ENCODE measurements at regions not wholly inside any gene's neighbourhood (a gene's known extent, or its start where the extent isn't known, plus 50 kb on each side); places are given as distances from the start of the nearest gene placed in this dataset.
"Not testable (repeated sequence)": the region's sequence is repeated elsewhere in the genome, so short reads cannot be mapped to it uniquely, and the experiment has no call there.

DNA sequence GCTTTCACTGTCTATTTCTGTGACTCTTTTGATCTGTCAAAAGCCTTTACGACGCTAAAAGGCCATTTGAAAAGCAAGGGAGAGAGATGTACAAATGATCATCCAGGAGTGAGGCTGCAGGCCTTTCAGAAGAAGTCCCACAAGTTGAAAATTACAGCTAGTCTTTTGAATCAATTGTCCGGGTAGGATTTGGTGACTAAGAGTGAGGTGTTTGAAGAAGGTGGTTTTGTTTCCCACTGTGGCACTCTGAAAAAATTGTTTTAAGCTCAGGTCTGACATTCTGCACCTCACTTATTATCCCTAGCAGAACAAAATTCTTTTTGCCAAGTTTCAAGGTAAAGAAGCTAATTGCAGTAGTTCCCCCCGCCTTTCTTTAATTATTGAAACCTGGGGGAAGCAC is 50.8 kb upstream of the TMEM108 start:
- no peak for DNase-seq (ENCODE audit: low read depth)

DNA sequence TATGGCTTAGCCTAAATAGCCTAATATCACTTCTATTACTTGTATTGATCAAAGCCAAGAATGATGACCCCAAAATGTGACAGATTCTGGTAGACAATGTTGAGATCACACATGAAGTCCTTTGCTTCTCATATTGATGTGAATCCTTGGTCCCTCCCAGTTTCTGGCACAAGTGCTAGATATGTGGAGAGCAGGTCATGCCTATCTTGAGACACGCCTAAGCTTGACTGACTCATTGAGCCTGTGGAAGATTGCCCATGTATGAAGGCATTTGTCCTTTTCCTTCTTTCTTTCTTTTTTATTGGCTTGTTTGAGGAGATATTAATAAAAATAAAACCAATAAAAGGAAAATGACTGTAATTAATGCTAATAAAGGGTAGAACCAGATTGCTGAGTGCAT is 54.0 kb upstream of the TMEM108 start:
- no peak for DNase-seq (ENCODE audit: low read depth)

DNA sequence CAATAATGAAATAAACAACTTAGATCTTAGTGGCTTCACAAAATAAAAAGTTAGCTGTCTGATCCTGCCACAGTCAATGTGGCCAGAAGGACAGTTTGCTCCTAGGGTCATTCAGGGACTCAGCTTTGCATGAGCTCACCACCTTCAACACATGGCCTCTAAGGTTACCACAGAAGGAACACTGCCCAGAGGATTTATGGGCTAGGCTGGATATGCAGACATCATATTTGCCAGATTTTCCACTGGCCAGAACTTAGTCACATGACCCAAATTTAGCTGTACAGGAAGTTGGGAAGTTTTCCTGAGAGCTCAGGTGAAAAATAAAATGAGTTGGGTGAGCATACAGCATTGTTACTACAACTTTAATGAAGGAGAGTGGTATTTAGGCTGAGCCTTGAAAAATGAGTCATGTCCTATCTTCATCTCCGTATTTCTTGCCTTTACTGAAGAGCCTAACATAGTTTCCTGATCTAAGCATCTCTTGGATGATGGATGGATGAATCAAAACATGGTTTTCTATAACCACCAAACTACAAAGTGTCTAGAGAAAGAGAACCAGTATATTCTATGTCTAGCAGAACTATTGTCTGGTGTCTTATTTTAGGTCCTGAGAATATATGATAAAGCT is 54.9 kb upstream of the TMEM108 start:
- DNase-seq (ENCODE audit: low read depth): no peak

DNA sequence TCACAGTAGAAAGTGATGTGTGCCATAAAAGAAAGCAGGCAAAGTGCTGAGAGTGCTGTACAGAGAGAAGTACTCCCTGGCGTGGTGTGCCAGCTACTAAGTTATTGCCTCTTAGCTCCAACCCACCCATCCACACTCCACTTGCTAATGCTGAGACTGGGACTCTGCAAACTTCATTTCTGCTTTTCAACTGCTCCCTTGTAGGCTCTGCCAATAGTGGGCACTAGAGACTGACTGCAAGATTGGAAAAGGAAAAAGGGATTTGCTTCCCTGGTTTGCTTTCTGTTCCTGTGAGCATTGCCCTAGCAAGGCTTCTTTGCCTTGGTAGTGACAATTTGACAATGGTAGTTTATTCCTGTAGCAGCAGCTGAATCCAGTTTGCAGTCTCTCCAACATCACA is 56.5 kb upstream of the TMEM108 start:
- DNase-seq (ENCODE audit: low read depth): no peak

DNA sequence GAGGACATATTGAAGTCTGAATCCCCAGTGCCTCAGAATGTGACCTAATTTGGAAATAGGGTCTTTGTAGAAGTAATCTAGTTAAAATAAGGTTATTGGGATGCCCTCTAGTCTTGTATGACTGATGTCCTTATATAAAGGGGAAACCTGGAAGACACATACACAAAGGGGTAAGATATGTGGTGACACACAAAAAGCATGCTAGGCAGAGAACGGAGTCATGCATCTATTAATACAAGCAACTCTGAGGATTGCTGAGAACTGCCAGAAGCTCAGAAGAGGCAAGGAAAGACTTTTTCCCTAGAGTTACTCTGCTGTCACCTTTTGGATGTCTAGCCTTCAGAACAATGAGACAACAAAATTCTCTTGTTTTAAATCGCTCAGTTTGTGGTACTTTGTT is 58.1 kb upstream of the TMEM108 start:
- DNase-seq (ENCODE audit: low read depth): no peak

DNA sequence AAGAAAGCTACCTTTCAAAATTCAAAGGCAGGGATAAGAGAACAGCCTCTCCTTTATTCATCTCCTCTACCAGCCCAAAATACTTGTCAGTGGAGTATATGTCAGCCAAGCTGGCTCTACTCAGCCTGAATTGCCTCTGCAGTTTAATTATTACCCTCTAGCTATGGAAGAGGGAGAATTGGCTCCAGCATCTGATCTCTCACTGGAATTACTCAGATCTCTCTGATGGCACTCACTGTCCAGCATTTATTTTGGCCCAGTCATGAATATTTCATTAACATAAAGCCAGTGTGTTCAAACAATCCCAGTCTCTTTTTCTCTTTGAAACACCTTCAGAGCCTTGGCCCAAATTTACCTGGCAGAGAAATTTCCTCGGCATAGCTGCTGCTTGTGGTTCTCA is 58.6 kb upstream of the TMEM108 start:
- no peak for DNase-seq (ENCODE audit: low read depth)

DNA sequence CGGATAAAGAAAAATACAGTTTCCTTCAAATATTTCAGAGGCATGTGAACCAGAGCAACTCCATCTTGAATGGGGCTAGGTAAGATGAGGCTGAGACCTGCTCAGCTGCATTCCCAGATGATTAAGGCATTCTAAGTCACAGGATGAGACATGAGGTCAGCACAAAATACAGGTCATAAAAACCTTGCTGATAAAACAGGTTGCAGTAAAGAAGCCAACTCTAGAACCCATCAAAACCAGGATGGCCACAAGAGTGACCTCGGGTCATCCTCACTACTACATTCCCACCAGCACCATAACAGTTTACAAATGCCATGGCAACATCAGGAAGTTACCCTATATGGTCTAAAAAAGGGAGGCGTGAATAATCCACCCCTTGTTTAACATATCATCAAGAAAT is 59.2 kb upstream of the TMEM108 start:
- not testable (repeated sequence) for DNase-seq (ENCODE audit: low read depth)

DNA sequence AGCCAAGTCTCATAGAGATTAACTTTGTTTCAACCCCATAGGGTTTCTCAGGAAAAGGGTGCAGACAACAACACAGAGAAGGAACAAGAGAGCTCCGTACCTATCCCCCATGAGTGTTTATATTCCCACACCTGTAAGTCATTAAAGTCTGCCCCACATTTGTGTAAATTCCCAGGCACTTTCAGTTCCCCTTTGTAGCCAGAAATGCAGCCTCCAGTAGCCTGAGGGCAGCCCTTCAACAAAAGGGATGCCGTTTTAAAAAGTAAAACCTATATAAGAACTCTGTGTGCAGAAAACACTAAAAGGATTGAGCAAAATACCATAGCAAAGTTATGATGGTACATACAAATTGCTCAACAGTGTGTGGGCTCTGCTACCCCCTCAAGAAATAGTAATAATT is 59.7 kb upstream of the TMEM108 start:
- DNase-seq (ENCODE audit: low read depth): no peak

DNA sequence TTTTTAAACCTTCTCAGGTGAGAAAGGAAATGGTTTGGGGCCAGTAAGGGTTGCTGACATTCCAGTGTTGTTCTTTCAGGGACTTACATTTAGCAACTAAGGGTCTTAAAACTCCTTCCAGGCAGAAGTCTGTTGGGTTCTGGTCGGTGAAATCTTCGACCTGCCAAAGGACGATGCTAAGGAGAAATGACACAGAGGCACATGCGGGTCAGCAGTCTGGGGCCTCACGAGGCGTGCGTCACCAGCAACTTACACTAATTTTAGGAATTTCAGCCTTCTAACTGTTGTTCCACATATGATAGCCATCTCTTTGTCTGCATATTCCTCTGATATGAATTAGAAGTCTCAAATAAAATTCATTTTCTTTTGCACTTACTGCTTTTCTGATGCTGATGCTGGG is 64.1 kb upstream of the TMEM108 start:
- no peak for DNase-seq (ENCODE audit: low read depth)

DNA sequence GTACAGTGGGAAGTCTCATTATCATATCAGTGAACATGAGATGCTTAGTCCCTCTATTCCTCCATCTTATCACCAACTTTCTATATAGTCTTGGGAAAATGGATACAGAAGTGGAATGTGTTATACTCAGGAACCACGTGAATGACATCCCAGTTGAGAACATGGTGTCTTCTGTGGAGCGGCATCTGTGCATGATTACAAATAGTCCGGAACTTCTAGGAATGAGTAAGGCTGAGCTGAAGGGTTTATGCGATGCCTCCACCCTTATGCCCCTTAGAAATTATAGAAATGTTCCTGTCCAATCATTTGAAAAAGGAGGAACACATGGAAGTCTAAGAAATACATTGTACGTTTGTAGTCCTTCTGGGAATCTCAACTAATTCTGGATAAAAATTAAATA is 64.8 kb upstream of the TMEM108 start:
- DNase-seq (ENCODE audit: low read depth): no peak

DNA sequence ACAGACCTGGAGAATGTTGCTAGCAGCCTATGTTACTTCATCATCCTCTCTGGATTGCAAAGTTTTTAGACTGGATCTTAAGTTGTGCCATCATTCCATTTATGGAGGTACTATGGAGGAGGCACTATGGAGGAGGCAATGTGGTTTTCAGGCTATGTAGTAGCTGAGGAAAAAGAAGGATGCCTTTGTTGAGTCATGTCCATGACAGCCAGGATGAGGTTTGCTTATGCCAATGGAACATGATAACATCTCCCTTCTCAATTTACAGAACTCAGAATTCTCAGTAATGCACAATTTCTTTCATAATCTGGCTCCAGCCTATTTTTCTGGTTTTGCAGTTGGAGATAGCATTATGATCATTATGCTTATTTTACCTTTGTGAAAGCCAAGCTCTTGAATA is 65.9 kb upstream of the TMEM108 start:
- peak; percentile 3 for DNase-seq (ENCODE audit: low read depth)

DNA sequence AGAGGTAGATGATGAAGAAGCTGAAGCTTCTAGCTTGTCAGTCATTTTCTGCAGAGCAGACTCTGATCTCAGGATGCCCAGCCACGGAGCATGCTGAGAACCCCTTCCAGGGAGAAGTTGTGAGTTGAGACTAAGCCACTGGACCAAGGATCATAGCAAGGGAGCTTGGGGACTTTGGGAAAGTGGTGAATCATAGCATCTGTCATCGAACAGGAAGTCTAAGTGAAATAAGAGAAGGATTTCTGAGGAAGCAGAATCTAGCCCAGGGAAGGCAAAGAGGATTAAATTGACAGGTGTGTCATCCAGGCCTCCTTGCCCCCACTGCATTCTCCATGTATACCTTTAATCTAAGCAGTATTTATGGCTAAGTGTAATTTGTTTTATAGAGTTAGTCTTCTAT is 71.8 kb upstream of the TMEM108 start:
- DNase-seq (ENCODE audit: low read depth): no peak

DNA sequence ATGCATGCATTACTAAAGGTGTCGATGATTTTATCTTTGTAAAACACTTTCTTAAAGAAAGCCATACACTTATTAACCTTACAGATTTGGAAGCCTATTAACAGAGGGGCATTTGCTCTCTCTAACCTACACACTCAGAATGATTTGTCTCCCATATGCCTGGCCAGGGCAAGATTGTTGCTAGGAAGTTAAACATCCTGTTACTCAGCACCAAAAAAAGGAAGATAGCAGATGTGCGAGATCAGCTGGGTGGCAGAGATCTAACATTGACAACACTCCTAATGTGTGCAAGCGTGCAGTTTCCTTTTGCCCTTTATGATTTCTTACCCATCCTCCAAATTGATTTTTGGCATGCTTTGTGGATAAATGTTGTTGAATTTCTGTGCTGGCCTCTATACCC is 73.9 kb upstream of the TMEM108 start:
- no peak for DNase-seq (ENCODE audit: low read depth)

DNA sequence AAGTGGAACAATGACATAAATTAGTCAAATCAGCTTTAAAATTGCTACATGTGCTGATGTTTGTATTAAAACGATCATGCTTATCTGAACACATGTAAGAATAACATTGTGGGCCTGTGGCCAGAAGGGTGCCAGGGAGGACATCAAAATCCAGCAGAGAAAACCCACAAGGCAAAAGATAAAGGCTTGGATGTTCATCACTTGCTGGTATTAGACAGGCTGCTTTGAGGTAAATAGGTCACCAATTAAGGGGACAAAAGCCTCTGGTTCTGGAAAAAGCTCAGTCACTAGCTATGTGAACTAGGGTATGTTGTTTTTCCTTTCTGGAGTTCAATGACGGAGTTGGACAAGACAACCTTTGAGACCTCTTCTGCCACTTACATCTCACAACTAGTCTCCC is 74.4 kb upstream of the TMEM108 start:
- no peak for DNase-seq (ENCODE audit: low read depth)

DNA sequence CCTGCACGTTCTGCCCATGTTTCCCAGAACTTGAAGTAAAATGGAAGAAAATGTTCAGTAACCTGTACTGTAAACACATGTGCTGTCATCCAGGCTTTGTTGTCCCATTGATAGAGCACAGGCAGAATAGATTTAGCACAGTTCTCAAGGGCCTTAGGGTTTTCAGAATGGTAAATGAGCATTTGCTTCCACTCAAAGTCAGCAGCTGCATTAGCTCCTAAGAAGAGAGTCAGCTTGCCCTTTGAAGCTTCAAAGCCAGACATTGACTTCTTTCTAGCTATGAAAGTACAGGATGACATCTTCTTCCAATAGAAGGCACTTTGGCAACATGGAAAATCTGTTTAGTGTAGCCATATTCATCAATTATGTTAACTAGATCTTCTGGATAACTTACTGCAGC is 76.2 kb upstream of the TMEM108 start:
- DNase-seq (ENCODE audit: low read depth): no peak

DNA sequence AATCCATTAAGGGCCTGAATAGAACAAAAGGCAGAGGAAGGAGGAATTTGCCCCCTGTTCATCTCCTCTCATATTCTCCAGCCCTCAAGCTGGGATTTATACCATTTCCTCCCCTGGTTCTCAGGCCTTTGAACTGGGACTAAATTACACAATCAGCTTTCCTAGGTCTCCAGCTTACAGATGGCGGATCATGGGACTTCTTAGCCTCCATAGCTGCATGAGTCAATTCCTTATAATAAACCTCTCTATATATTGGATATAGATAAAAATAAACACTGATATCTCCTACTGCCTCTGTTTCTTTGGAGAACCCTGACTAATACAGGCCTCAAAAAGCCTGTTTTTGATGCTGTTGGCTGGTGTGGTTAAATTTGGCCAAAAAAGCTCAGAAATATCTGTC is 84.5 kb upstream of the TMEM108 start:
- no peak for DNase-seq (ENCODE audit: low read depth)

DNA sequence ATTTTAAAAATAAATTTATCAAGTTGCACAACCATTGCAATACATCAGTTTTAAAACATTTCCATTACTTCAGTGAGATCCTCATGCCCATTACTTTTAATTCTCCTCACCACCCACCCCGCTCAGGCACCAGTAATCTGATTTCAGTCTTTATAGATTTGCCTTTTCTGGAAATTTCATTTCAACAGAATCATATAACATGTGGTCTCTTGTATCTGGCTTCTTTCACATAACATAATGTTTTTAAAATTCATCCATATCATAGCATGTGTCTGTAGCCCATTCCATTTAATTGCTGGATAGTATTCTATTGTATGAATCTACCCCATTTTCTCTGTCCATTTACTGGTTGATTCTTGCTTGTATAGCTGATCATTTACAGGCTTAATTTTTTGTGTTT is 110.3 kb upstream of the TMEM108 start:
- DNase-seq (ENCODE audit: low read depth): no peak

DNA sequence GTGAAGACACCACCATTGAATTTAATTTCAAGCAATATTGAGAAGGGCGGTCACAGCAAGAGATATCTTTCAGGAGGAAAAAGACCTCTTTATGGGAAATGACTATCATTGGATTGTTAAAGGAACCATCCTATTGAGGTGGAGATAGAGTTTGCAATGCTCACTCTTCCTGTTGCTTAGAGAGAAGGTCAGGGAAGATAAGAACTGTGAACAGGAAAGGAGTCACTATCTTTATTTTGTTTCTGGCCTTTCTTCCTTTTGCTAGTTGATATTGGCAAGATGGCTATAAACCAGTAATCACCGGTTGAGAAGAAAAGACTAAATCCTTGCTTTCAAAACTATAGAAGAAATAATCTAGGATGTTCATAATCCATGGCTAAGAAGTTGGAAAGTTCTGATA is 112.1 kb upstream of the TMEM108 start:
- no peak for DNase-seq (ENCODE audit: low read depth)

DNA sequence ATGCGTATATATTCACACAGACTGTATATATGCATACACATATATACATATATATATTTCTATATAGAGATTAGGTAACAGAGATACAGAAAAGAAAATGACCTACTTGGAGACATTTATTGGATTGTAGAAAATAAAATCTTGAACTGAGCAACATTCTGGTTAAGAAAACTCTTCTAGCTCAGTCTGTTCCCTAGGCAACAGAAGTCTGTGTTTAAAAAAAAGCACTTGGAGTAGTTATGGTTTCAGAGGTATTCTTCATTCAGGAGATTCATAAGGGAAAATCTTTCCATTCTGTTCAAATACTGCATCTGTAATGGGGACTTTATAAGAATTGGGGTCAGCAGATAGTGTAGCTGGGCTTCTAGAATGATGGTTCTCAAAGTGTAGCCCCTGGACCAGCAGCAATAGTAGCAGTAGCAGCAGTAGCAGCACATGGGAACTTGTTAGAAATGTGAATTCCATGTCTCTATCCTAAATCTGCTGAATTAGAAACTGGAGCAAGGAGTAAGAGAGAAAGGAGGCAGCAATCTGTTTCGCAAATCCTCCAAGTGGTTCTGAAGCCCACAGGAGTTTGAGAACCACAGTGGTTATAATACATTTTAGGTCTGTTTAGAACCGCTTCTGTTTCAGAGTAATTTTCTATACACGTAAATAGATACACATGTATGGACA is 112.8 kb upstream of the TMEM108 start:
- DNase-seq (ENCODE audit: low read depth): no peak

DNA sequence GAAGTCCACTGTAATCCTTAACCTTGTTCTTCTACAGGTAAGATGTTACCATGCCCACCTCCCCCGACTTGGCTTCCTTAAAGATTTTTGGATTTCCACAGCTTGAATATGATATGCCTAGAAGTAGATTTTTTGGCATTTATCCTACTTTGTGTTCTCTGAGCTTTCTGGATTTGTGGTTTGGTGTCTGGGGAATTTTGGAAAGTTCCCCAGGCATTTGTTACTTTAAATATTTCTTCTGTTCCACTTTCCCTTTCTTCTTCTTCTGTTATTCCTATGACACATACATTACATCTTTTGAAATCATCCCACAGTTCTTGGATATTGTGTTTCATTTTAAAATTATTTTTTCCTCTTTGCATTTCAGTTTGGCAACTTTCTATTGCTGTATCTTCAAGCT is 122.1 kb upstream of the TMEM108 start:
- DNase-seq (ENCODE audit: low read depth): no peak

DNA sequence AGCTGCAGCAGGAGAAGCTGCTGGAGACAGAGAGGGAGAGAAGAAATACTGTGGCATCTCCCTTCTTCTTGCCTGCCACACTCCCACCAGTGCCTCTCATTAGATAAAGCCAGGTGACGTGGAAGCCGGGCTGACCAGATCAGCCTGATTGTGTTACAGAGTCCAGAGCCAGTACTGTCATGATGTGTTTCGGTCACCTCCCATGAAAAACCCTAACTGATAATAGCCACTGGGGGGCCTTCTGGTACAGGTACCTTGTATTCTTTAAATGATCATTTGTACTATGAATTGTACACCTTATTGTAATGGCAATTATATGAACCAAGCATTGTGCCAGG is 125.8 kb upstream of the TMEM108 start:
- no peak for DNase-seq (ENCODE audit: low read depth)

DNA sequence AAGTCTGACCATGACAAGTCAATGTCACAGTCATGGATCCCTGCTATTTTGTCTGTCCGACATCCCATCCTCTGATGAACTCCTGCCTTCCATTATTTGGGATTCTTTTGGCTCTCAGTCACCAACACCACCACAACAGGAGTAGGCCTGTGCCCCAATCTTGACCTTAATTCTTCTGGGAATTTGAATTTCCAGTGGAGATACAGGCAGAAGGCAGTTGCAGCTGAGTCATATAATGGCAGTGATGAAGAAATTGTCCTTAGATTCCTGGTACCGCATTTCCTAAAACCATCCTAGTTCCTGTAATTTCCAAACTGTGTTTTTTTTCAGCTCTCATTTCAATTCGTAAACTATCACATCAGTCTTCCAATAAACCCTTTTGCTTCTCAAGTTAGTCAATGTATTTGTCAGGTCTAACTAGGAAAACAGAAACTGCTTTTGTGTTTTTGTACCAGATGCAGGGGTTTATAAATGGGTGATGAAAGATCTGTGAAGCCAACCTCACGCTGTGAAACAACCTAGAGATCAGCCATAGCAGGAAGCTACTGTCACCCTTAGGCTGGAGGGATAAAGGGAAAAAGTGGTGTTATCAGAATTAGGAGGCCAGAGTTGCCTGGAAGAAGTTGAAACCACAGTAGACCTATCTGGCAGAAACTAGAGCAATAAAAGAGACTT is 126.3 kb upstream of the TMEM108 start:
- no peak for DNase-seq (ENCODE audit: low read depth)

DNA sequence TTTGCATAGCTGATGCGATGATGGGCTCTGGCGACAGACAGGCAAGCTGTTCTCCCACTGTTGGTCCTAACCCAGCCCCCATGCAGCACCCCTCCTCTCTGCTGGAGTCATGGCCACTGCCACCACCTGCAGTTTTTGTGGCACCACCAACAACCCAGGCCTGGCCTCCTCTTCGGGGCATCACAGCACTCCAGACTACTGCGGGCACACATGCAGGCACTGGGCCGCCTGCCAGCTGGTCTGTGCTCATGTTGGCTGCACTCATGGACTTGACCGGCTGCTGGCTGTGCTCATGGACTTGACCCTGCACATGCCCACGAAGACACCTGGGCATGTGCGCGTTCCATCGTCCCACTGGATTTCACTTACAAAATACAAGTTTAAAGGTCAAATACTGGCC is 130.9 kb upstream of the TMEM108 start:
- no peak for DNase-seq (ENCODE audit: low read depth)

DNA sequence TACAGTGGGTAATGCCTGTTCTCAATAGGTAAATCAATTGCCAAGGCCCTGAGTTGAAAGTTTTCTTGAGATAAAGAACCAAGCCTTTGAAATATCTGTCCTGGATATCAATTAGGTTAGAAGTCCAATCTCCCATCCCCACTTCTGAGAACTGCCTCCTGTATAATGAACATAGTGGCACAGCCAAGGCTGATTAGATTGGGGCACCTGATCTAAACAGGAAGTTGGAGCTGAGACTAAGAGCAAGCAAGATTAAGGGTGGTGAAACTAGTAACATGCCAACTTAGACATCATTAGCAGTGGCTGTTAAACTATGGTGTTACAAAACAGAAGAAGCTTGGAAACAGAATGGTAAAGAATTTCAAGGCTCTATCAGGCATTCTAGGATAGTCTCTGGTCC is 137.7 kb upstream of the TMEM108 start:
- DNase-seq (ENCODE audit: low read depth): no peak
